ENCODE measurements at regions not wholly inside any gene's neighbourhood (a gene's known extent, or its start where the extent isn't known, plus 50 kb on each side); places are given as distances from the start of the nearest gene placed in this dataset.
A peak's percentile ranks its signal among the peaks of the same experiment; 100 is the strongest.

DNA sequence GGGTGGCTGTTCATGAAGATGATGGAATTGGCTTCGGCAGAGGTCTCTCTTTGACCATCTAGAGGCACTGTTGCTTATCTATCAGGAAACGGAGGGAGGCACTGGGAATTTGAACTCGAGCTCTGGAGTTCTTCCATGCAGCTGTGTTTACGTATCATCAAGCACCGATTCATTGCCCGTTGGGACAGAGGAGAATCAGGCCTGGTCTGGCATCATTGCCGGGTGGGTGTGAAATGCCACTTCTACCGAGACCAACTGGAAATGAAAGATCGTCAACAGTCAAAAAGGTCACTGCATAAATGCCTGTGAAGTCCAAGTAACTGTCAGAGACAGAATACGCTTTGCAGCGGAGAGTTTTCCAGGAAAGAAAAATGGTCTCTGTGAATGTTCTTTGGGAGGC, 166.9 kb downstream of the ASMT start:
- Histone ChIP-seq H3K4me3 (ENCODE audit: low read length, poor library complexity, severe bottlenecking) (no peak overlapping the region), H4K20me1 (ENCODE audit: insufficient read depth, low read length, poor library complexity, severe bottlenecking) (no peaks in the 10 kb centered on the region), H3K9me3 (ENCODE audit: insufficient read depth, low read depth, low read length) (no peaks in the 10 kb centered on the region), H3K27me3 (ENCODE audit: insufficient read depth, low read length, poor library complexity, severe bottlenecking) (no peaks in the 10 kb centered on the region), H3K4me2 (ENCODE audit: low read depth, low read length, poor library complexity, severe bottlenecking) (no peak overlapping the region), H3K9me2 (replicated peaks; ENCODE audit: low read depth, low read length) (no peaks in the 10 kb centered on the region), H3K79me2 (ENCODE audit: insufficient read depth, low read length) (no peaks in the 10 kb centered on the region), H3K36me3 (ENCODE audit: insufficient read depth, low read length) (no peaks in the 10 kb centered on the region), H3F3A (ENCODE audit: low read depth) (no peaks in the 10 kb centered on the region), H2AFZ (ENCODE audit: low read length) (no peak overlapping the region), H3K9ac (ENCODE audit: low read depth, low read length, poor library complexity, severe bottlenecking) (no peak overlapping the region), H3K4me1 (ENCODE audit: insufficient read depth, low read length, poor library complexity, severe bottlenecking) (no peaks in the 10 kb centered on the region)
- TF ChIP-seq, protein P1, sequence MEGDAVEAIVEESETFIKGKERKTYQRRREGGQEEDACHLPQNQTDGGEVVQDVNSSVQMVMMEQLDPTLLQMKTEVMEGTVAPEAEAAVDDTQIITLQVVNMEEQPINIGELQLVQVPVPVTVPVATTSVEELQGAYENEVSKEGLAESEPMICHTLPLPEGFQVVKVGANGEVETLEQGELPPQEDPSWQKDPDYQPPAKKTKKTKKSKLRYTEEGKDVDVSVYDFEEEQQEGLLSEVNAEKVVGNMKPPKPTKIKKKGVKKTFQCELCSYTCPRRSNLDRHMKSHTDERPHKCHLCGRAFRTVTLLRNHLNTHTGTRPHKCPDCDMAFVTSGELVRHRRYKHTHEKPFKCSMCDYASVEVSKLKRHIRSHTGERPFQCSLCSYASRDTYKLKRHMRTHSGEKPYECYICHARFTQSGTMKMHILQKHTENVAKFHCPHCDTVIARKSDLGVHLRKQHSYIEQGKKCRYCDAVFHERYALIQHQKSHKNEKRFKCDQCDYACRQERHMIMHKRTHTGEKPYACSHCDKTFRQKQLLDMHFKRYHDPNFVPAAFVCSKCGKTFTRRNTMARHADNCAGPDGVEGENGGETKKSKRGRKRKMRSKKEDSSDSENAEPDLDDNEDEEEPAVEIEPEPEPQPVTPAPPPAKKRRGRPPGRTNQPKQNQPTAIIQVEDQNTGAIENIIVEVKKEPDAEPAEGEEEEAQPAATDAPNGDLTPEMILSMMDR (conservative IDR thresholded peaks at IDR 0.05; ENCODE audit: low read length), result no peak
- no peak for TF ChIP-seq EZH2phosphoT487 (IDR thresholded peaks at IDR 0.05; ENCODE audit: borderline replicate concordance)

DNA sequence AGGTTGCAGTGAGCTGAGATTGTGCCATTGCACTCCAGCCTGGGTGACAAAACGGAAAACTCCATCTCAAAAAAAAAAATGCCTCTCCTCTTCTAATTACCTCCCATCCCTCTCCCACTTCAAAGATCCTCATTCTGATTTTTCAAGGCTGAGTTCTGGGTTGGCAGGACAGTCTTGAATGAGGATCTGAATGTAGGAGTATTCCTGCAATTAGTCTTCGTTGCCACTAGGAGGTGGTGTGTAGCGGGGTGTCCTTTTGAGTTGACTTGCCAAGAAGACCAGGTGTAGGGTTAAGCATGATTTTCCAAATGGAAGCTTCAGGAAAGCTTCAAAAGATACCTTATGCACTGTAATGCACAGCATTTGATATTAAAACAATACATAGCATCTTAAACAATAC, 169.9 kb downstream of the ASMT start:
- H3K4me2 ChIP-seq (ENCODE audit: low read depth, low read length, poor library complexity, severe bottlenecking), result no peak overlapping the region
- H4K20me1 ChIP-seq (ENCODE audit: insufficient read depth, low read length, poor library complexity, severe bottlenecking), result no peaks in the 10 kb centered on the region
- H3K4me3 ChIP-seq (ENCODE audit: low read length, poor library complexity, severe bottlenecking), result no peak overlapping the region
- no peaks in the 10 kb centered on the region for H3K36me3 ChIP-seq (ENCODE audit: insufficient read depth, low read length)
- H3K9me2 ChIP-seq (replicated peaks; ENCODE audit: low read depth, low read length), result no peaks in the 10 kb centered on the region
- no peak overlapping the region for H2AFZ ChIP-seq (ENCODE audit: low read length)
- TF ChIP-seq EZH2phosphoT487 (IDR thresholded peaks at IDR 0.05; ENCODE audit: borderline replicate concordance), result no peak
- TF ChIP-seq, protein P1 (conservative IDR thresholded peaks at IDR 0.05; ENCODE audit: low read length), result 0 out of 2 replicates have a peak, but pooled peaks have one; percentile 16
- H3K9me3 ChIP-seq (ENCODE audit: insufficient read depth, low read depth, low read length), result no peaks in the 10 kb centered on the region
- H3K9ac ChIP-seq (ENCODE audit: low read depth, low read length, poor library complexity, severe bottlenecking), result no peak overlapping the region
- no peaks in the 10 kb centered on the region for H3K27me3 ChIP-seq (ENCODE audit: insufficient read depth, low read length, poor library complexity, severe bottlenecking)
- no peaks in the 10 kb centered on the region for H3F3A ChIP-seq (ENCODE audit: low read depth)
- H3K79me2 ChIP-seq (ENCODE audit: insufficient read depth, low read length), result no peaks in the 10 kb centered on the region
- H3K4me1 ChIP-seq (ENCODE audit: insufficient read depth, low read length, poor library complexity, severe bottlenecking), result no peaks in the 10 kb centered on the region

DNA sequence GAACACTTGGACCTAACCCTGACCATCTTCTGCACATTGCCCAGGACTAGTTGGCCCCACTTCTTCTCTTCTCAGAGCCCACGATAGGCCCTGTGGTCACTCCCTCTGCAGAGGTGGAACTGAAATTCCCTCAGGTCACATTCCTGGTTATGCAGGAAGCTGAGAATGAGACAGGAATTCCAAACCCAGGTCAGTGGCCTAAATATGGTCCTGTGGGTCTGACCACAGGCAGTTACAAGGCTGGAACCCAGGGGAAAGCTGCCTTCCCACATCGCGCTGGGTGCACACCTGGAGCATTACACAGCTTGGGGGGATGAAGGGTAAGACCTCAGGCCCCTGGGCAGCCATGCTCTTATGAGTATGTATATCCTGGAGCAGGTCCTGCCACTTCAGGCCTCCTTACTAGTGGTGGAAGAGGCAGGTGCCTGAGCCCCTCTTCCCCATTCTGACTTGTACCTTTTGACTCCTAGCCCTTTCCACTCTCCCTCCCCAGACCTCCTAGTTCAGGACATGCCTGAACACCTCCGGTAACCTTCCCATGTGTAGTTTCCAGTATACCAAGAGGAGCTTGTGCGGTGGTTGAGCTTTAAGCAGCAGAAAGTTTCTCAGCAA, 173.5 kb downstream of the ASMT start:
- Histone ChIP-seq H3K36me3 (ENCODE audit: insufficient read depth, low read length) (no peaks in the 10 kb centered on the region), H3K4me1 (ENCODE audit: insufficient read depth, low read length, poor library complexity, severe bottlenecking) (no peaks in the 10 kb centered on the region), H3F3A (ENCODE audit: low read depth) (no peaks in the 10 kb centered on the region), H3K27me3 (ENCODE audit: insufficient read depth, low read length, poor library complexity, severe bottlenecking) (no peaks in the 10 kb centered on the region), H3K79me2 (ENCODE audit: insufficient read depth, low read length) (no peaks in the 10 kb centered on the region), H3K4me3 (ENCODE audit: low read length, poor library complexity, severe bottlenecking) (no peak overlapping the region), H3K9ac (ENCODE audit: low read depth, low read length, poor library complexity, severe bottlenecking) (no peak overlapping the region), H3K9me2 (replicated peaks; ENCODE audit: low read depth, low read length) (no peaks in the 10 kb centered on the region), H2AFZ (ENCODE audit: low read length) (no peak overlapping the region), H4K20me1 (ENCODE audit: insufficient read depth, low read length, poor library complexity, severe bottlenecking) (no peaks in the 10 kb centered on the region), H3K4me2 (ENCODE audit: low read depth, low read length, poor library complexity, severe bottlenecking) (no peak overlapping the region), H3K9me3 (ENCODE audit: insufficient read depth, low read depth, low read length) (no peaks in the 10 kb centered on the region)
- TF ChIP-seq, protein P1 (conservative IDR thresholded peaks at IDR 0.05; ENCODE audit: low read length), result no peak
- no peak for TF ChIP-seq EZH2phosphoT487 (IDR thresholded peaks at IDR 0.05; ENCODE audit: borderline replicate concordance)

All from Loucy (cell line).